OCI-LY7 (cell line): ENCODE measurements at regions not wholly inside any gene's neighbourhood (a gene's known extent, or its start where the extent isn't known, plus 50 kb on each side); places are given as distances from the start of the nearest gene placed in this dataset.

Source experiments
- BruUV-seq: library from RNA; stranded (reverse); fragments of 400-500 nt; replicated peaks from 2 replicates; lab custom pipeline; 2021; lab: Mats Ljungman, UMichigan
- CTCF ChIA-PET: fragments of 300-600 bp; sonication (Branson Sonifier 250); formaldehyde crosslinking; loops from one replicate; lab custom pipeline; 2022; ENCODE audit warnings: antibody characterized with exemption; ENCODE audit not compliant: unreplicated experiment; lab: Charles Lee
- POLR2A ChIA-PET: fragments of 300-600 bp; sonication (Branson Sonifier 250); formaldehyde crosslinking; loops from one replicate; lab custom pipeline; 2022; ENCODE audit warnings: antibody characterized with exemption; lab: Charles Lee
- DNase-seq: peaks from one replicate; pipeline ENCODE4 v3.0.0-alpha.2; 2015; ENCODE audit warnings: low spot score
- H2AFZ ChIP-seq: fragments of 200-600 bp; sonication (generic), shearing (Covaris generic); 2 replicates; pipeline ENCODE4 v1.6.1; 2014; ENCODE audit warnings: mild to moderate bottlenecking, antibody characterized with exemption, low read length, moderate library complexity
- H3K27ac ChIP-seq: fragments of 200-600 bp; sonication (generic); 2 replicates; pipeline ENCODE4 v1.5.1; 2014; ENCODE audit warnings: mixed run types, low read depth, mild to moderate bottlenecking, moderate library complexity, low read length, inconsistent platforms; ENCODE audit not compliant: poor library complexity, severe bottlenecking
- H3K36me3 ChIP-seq: fragments of 200-600 bp; sonication (generic); 2 replicates; pipeline ENCODE4 v1.6.1; 2014; ENCODE audit warnings: mild to moderate bottlenecking, antibody characterized with exemption, low read length, moderate library complexity, mixed read lengths; ENCODE audit not compliant: insufficient read depth
- H3K4me1 ChIP-seq: fragments of 200-600 bp; sonication (generic); 2 replicates; pipeline ENCODE4 v1.5.1; 2014; ENCODE audit warnings: mild to moderate bottlenecking, low read length; ENCODE audit not compliant: insufficient read depth, poor library complexity, severe bottlenecking
- H3K4me2 ChIP-seq: fragments of 200-600 bp; sonication (generic); 2 replicates; pipeline ENCODE4 v1.6.1; 2014; ENCODE audit warnings: mild to moderate bottlenecking, low read length
- H3K4me3 ChIP-seq: fragments of 200-600 bp; sonication (generic); 2 replicates; pipeline ENCODE4 v1.5.1; 2014; ENCODE audit warnings: mild to moderate bottlenecking, low read depth, low read length; ENCODE audit not compliant: poor library complexity, severe bottlenecking
- H3K79me2 ChIP-seq: fragments of 200-600 bp; sonication (generic); 2 replicates; pipeline ENCODE4 v1.6.1; 2016; ENCODE audit warnings: low read depth, mild to moderate bottlenecking, low read length, moderate library complexity, mixed read lengths; ENCODE audit not compliant: insufficient read depth
- H3K9me2 ChIP-seq: fragments of 200-600 bp; sonication (generic); 2 replicates; pipeline ENCODE4 v1.6.1; 2016; ENCODE audit warnings: mild to moderate bottlenecking, low read length, mixed read lengths; ENCODE audit not compliant: insufficient read depth
- H3K9me3 ChIP-seq: fragments of 200-600 bp; sonication (generic); 2 replicates; pipeline ENCODE4 v1.6.1; 2014; ENCODE audit warnings: mild to moderate bottlenecking, mixed run types, low read length, mixed read lengths
- H4K20me1 ChIP-seq: fragments of 200-600 bp; sonication (generic); 2 replicates; pipeline ENCODE4 v1.6.1; 2014; ENCODE audit warnings: mild to moderate bottlenecking, antibody characterized with exemption, low read length, moderate library complexity, mixed read lengths; ENCODE audit not compliant: insufficient read depth
- CTCF ChIP-seq: fragments of 200-600 bp; sonication (generic); conservative IDR thresholded peaks from 2 replicates; pipeline ENCODE4 v1.5.1; 2014; ENCODE audit warnings: mild to moderate bottlenecking, antibody characterized with exemption, low read length, moderate library complexity, mixed read lengths
- EZH2phosphoT487 ChIP-seq: fragments of 200-600 bp; sonication (generic); IDR thresholded peaks from 2 replicates; pipeline ENCODE4 v1.6.1; 2018; ENCODE audit warnings: low read depth, borderline replicate concordance, mild to moderate bottlenecking, mixed run types, antibody characterized with exemption, low read length, moderate library complexity, mixed read lengths
- intact Hi-C: fragments of 100-400 bp; cut with micrococcal nuclease; formaldehyde crosslinking; loops from one replicate; pipeline ENCODE4 v1.10.0; 2022; ENCODE audit not compliant: unreplicated experiment

- POLR2A ChIA-PET: no interaction called here
- Histone ChIP-seq H3K79me2 (no peaks in the 10 kb centered on the region), H3K36me3 (no peaks in the 10 kb centered on the region), H3K27ac (no peak overlapping the region), H3K9me3 (no peaks in the 10 kb centered on the region), H3K4me3 (no peak overlapping the region), H3K9me2 (no peaks in the 10 kb centered on the region), H2AFZ (no peak overlapping the region), H3K4me2 (no peak overlapping the region), H4K20me1 (no peaks in the 10 kb centered on the region), H3K4me1 (no peaks in the 10 kb centered on the region)
- TF ChIP-seq CTCF (no peak), EZH2phosphoT487 (no peak)
- no TSS peak for BruUV-seq
- DNase-seq: no peak
- CTCF ChIA-PET: no interaction called here
- intact Hi-C loops: no loop called here
Observed at GRCh38 chr10:52940921-52941320, 168.3 kb upstream of the MBL2 start.

- TF ChIP-seq CTCF (no peak), EZH2phosphoT487 (no peak)
- Histone ChIP-seq H2AFZ (no peak overlapping the region), H3K4me2 (no peak overlapping the region), H3K9me2 (no peaks in the 10 kb centered on the region), H3K9me3 (no peaks in the 10 kb centered on the region), H4K20me1 (no peaks in the 10 kb centered on the region), H3K4me3 (no peak overlapping the region), H3K4me1 (no peaks in the 10 kb centered on the region), H3K36me3 (no peaks in the 10 kb centered on the region), H3K79me2 (no peaks in the 10 kb centered on the region), H3K27ac (no peak overlapping the region)
- BruUV-seq: no TSS peak
- ChIA-PET POLR2A (no interaction called here), CTCF (no interaction called here)
- DNase-seq: no peak
- intact Hi-C loops: no loop called here
Observed at GRCh38 chr10:52939894-52940293, 167.3 kb upstream of the MBL2 start.

- Histone ChIP-seq H3K4me2 (no peak overlapping the region), H3K27ac (no peak overlapping the region), H3K36me3 (no peaks in the 10 kb centered on the region), H3K9me3 (no peaks in the 10 kb centered on the region), H3K4me3 (no peak overlapping the region), H2AFZ (no peak overlapping the region), H3K9me2 (no peaks in the 10 kb centered on the region), H3K4me1 (no peaks in the 10 kb centered on the region), H3K79me2 (no peaks in the 10 kb centered on the region), H4K20me1 (no peaks in the 10 kb centered on the region)
- ChIA-PET POLR2A (no interaction called here), CTCF (no interaction called here)
- no TSS peak for BruUV-seq
- intact Hi-C loops: no loop called here
- no peak for DNase-seq
- no peak for TF ChIP-seq CTCF
- no peak for TF ChIP-seq EZH2phosphoT487
Observed at GRCh38 chr10:52933748-52934147, 161.2 kb upstream of the MBL2 start.
